GM21717 (cell line): ENCODE measurements at regions not wholly inside any gene's neighbourhood (a gene's known extent, or its start where the extent isn't known, plus 50 kb on each side); places are given as distances from the start of the nearest gene placed in this dataset.

Source experiments
- ATAC-seq: cut with Tn5 transposase; IDR thresholded peaks from one replicate; pipeline ENCODE4 v1.9.1; 2021; ENCODE audit warnings: mild to moderate bottlenecking, moderate library complexity; ENCODE audit not compliant: unreplicated experiment

- ATAC-seq = no peak
These were observed 322.2 kb downstream of the LMX1A start for GRCh38 chr1:165034136-165034809.

- no peak for ATAC-seq
These were observed 325.5 kb downstream of the LMX1A start for GRCh38 chr1:165031001-165031400.

GRCh38 chr1:165025805-165026204 is 330.7 kb downstream of the LMX1A start:
- ATAC-seq = no peak

- ATAC-seq = no peak
These were observed 341.8 kb downstream of the LMX1A start for GRCh38 chr1:165014753-165015152.

- ATAC-seq = no peak
These were observed 344.5 kb downstream of the LMX1A start for GRCh38 chr1:165011991-165012531.

- no peak for ATAC-seq
These were observed 345.3 kb downstream of the LMX1A start for GRCh38 chr1:165011186-165011585.

- no peak for ATAC-seq
These were observed 346.0 kb downstream of the LMX1A start for GRCh38 chr1:165010418-165011070.

- no peak for ATAC-seq
These were observed 349.7 kb downstream of the LMX1A start for GRCh38 chr1:165006831-165007230.

- no peak for ATAC-seq
These were observed 357.4 kb downstream of the LMX1A start for GRCh38 chr1:164999146-164999545.

- ATAC-seq = no peak
These were observed 364.7 kb downstream of the LMX1A start for GRCh38 chr1:164991763-164992314.

- ATAC-seq = no peak
These were observed 373.4 kb downstream of the LMX1A start for GRCh38 chr1:164983023-164983650.

GRCh38 chr1:164982545-164982944 is 374.0 kb downstream of the LMX1A start:
- no peak for ATAC-seq

GRCh38 chr1:164977561-164977960 is 379.0 kb downstream of the LMX1A start:
- ATAC-seq = no peak

GRCh38 chr1:164971921-164972415 is 384.5 kb downstream of the LMX1A start:
- ATAC-seq = no peak

GRCh38 chr1:164971391-164971790 is 385.1 kb downstream of the LMX1A start:
- no peak for ATAC-seq

- ATAC-seq = no peak
These were observed 387.3 kb downstream of the LMX1A start for GRCh38 chr1:164969253-164969652.

GRCh38 chr1:164967300-164967699 is 389.2 kb downstream of the LMX1A start:
- no peak for ATAC-seq

- ATAC-seq = no peak
These were observed 394.8 kb downstream of the LMX1A start for GRCh38 chr1:164961715-164962114.

GRCh38 chr1:164958982-164959768 is 397.3 kb downstream of the LMX1A start:
- ATAC-seq = no peak

GRCh38 chr1:164953815-164954214 is 394.8 kb downstream of the PBX1 start:
- ATAC-seq = no peak

- no peak for ATAC-seq
These were observed 394.1 kb downstream of the PBX1 start for GRCh38 chr1:164953098-164953497.
